Activated CD8-positive, alpha-beta memory T cell treated with anti-CD3 and anti-CD28 coated beads for 24 hours (primary cell): ENCODE measurements at regions not wholly inside any gene's neighbourhood (a gene's known extent, or its start where the extent isn't known, plus 50 kb on each side); places are given as distances from the start of the nearest gene placed in this dataset.
"Not testable (repeated sequence)": the region's sequence is repeated elsewhere in the genome, so short reads cannot be mapped to it uniquely, and the experiment has no call there.

Experiments
- DNase-seq: peaks from one replicate; pipeline ENCODE4 v3.0.0-alpha.2; 2020

DNA sequence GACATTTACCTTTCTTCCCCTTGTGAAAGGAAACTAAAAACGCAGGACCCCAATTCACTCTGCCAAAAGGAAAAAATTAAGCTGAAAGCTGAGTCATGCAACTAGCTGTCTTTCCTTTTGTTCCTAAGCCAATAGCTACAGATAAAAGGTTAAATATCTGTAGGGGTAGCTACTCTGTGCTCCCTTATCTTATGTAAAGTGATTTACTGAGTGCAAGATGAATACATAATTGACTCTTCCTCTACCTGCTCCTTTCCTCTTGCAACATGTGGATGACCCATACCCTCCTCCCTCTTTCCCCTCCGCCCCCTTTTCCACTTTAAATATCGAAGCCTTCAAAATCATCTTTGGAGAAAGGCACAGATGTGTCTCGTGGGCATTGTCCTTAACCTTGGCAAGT is 68.0 kb upstream of the ZNF157 start:
- DNase-seq, result no peak

GRCh38 chrX:47306471-47307023 is 63.8 kb upstream of the ZNF157 start:
- DNase-seq, result not testable (repeated sequence)

GRCh38 chrX:47311932-47312774 is 58.2 kb upstream of the ZNF157 start:
- peak; percentile 62 for DNase-seq

- DNase-seq, result no peak
These were observed 57.3 kb upstream of the ZNF157 start for GRCh38 chrX:47313056-47313455.

GRCh38 chrX:47316276-47317025 is 53.9 kb upstream of the ZNF157 start:
- DNase-seq, result no peak
